HG03175 (cell line): ENCODE measurements at regions not wholly inside any gene's neighbourhood (a gene's known extent, or its start where the extent isn't known, plus 50 kb on each side); places are given as distances from the start of the nearest gene placed in this dataset.

Experiments used
- ATAC-seq: cut with Tn5 transposase; IDR thresholded peaks from one replicate; pipeline ENCODE4 v1.9.1; 2021; ENCODE audit warnings: mild to moderate bottlenecking, moderate library complexity; ENCODE audit not compliant: unreplicated experiment

DNA sequence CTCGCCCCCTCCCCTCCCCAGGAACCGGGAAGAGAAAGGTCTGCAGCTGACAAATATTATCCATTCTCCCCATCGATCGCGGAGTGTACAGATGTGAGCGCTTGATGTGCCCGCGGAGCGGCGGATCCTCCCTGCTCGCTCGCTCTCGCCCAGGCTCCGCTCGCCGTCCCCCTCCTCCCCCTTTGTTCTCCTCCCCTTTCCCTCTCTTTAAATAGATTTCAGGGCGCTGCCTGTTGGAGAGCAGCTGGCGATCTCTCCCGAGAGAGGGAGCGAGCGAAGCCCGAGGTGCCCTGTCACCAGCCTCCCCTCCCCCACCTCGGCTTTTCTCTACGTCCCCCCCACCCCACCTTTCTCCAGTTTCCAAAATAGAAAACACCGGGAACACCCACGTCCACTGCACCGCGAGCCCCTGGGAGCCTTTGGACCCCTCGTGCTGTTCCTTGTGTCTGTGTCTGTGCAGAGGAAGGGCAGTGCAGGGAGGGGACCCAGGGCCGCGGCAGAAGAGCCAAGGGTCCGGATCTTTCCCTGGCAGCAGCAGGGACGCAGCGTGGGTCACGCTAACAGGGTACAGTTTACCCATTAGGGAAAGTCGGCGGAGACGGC, 56.6 kb upstream of the BCOR start:
- no peak for ATAC-seq

GRCh38 chrX:40153345-40154249, 55.8 kb upstream of the BCOR start:
- ATAC-seq = peak; percentile 50

- ATAC-seq = peak; percentile 3
Measured at GRCh38 chrX:40152741-40153344, 55.1 kb upstream of the BCOR start.

DNA sequence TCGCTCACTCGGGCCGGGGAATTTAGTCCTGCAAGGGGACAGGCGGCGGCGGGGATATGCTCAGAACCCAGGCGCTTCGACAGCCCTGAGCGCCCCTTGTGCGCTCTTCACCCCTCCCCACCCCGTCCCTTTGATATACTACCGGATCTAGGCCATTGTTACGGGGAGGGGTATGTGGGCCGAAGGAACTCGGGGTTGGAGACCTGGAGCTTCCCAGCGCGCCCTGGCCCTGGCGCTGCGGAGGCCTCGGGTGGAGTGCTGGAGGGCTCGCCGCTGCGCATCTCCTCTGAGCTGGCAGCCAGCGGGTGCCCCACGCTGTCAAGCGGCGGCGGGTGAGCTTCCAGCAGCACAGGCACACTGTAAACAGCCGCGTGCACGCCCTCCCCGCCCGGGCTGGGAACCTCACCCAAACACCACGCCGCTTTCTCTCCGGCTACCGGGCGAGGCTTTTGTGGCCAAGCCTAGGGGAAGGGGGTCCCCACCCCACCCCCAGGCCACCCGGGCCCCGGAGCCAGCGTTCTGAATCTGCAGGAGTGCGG, 54.5 kb upstream of the BCOR start:
- ATAC-seq = no peak

DNA sequence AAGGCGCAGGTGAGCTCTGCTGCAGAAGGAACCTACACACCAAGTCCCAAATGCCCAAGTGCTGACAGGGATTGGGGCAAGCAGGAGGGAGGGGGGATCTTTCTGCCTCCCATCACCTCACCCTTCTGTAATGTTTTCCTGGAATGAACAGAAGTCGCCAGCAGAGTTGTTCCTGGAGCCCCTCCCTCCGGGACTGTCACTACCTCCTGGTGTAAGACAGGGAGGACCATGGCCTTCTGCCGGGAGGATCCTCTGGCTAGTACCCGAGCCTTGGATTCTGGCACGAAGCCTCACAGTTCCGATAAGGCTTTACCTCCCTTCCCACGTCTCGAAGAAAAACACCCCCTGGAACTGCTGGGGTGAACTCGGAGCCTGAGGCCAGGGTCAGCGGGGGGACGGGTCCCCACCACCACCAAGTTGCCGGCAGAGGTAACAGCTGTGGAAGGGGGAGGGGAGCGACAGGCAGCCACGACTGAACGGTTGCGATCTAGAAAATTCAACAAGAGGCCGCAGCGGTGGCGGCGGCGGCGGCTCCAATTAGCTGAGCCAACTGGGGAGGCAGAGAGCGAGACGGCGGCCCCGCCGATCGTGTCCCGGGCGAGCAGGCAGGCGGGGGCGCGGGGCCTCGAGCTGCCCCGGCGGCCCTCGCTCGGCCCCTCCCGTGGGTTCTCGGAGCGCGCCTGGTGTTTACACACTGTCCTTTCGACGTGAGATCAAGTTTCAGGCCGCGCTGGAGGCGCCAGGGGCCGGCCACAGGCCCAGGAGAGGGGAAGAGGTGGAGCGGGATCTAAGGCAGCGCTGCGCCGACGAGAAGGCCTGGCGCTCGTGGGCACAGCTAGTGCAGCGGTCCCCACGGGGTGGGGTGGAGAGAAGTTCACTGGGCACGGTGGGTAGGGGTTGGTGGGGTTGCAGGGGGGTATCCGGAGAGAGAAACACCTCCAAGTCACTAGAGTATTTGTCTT, 53.7 kb upstream of the BCOR start:
- ATAC-seq = no peak

- ATAC-seq = no peak
Measured at GRCh38 chrX:40150503-40150902, 52.7 kb upstream of the BCOR start.

DNA sequence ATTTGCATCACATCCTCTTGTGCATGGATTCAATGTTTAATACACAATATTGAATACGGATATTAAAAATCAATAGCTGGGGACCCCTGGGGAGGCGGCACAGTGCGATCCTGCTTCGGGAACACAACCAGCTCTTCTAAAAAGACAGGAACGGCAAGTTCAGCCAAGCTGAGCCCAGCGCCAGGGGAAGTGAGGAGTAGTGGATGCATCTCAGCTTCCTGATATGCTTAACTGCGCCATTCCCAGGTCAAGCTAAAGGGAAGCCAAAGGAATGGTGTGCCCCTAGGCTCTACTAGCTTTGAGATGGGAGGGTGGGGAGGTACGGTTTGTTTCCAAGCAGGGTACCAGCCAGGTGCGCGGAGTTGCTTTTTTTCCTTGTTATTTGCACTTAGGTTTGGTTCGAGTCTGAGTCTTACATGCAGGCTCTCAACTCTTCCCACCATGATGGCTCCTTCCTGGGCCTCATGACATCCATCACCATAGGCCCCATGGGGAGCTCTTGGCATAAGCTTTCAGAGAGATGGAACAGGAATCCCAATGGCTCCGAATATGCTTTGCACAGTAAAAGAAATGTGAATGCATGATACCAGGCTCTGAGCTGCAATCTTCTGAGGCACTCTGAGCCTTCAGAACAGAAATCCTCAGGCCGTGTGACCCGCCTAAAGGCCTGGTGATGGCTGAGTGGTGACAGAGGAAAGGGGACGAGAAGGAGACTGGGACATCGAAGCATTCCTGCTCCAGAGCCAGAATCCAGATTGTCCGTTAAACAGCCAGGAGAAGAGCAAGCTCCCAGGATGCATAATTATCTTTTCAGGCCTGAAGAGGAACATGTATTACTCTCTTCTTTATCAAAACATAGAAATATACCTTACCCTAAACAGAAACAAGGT, 51.8 kb upstream of the BCOR start:
- no peak for ATAC-seq

DNA sequence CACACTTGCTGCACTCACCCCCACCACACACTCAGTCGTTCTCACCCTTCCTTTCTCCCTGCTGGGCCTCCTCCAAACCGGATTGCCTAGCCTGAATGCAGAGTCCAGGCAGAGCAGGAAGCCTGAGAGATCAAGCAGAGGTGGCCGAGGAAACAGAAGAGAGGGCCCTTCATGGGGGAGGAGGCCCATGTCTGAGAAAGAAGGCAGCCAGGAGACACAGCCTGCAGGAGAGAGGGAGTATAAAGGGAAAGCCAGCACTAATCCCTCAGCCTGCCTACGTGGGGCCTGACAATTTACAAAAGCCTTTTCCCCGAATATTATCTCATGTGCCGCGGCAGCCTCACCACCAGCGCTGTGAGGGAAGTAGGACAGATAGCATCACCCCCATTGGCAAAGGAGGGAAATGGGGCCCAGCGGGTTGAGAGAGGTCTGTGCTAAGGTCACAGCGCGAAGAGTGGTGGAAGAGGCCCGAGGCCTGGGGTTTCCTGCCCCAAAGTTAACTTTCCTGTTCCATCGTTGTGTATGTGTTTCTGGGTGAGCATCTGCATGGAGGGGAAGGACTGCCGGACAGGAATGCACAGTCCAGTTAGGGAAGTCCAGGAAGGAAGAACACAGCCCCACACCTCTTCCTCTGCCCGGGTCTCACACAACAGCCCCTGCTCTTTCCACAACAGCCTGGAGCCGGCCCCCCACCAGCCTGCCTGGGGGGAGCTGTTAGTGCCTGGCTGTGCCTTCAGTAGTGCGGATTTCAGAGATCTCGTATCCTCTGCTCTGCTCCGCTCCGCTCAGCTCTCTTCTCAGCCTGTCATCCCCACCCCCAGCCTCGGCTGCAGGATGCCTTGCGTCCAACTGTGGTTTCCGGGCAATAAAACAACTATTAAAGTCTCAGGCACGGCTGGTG, 50.9 kb upstream of the BCOR start:
- no peak for ATAC-seq

DNA sequence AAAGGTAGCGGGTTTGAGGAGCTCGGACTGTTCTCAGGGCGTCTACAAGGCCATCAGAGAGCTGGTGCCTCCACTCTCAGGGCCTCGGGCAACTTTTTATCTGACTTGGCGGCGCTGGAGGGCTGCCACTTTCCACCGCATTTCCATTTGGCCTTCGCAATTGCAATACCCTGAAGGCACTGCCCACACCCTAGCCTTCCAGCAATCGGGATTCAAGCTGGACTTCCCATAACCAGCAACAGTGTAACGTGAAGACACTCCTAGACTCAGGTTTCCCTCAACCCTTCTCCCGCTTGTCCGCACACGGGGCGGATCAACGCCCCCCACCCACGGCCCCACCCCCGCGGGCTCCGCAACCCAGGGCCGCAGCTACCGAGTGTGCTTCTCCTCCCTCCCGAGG, 50.2 kb upstream of the BCOR start:
- ATAC-seq = no peak
